Stomach (tissue), 8 donors: ENCODE measurements at regions not wholly inside any gene's neighbourhood (a gene's known extent, or its start where the extent isn't known, plus 50 kb on each side); places are given as distances from the start of the nearest gene placed in this dataset.
"Not testable (repeated sequence)": the region's sequence is repeated elsewhere in the genome, so short reads cannot be mapped to it uniquely, and the experiment has no call there.

Source experiments
- DNase-seq, 2 donors: peaks; one replicate each; pipeline versions ENCODE4 v3.0.0 to v3.0.0-alpha.2; 2013 to 2019
- H3K27ac ChIP-seq, 5 donors: fragments of 200-600 bp in 4 of 5; sonication (generic) in 4 of 5; one replicate each; pipeline ENCODE4 v1.5.1; 2013 to 2019; ENCODE audit warnings: mild to moderate bottlenecking in 1 of 5, moderate library complexity in 1 of 5
- H3K27me3 ChIP-seq, 3 donors: fragments of 200-600 bp; sonication (generic); one replicate each; pipeline ENCODE4 v1.5.1; 2017 to 2019; ENCODE audit warnings: mixed run types in 1 of 3
- H3K36me3 ChIP-seq, 4 donors: fragments of 200-600 bp; sonication (generic); 1 replicate in 3 of 4; 2 replicates in 1 of 4; pipeline ENCODE4 v1.5.1; 2016 to 2019
- H3K4me1 ChIP-seq, 4 donors: fragments of 200-600 bp; sonication (generic); one replicate each; pipeline ENCODE4 v1.5.1; 2016 to 2019
- H3K4me3 ChIP-seq, 4 donors: fragments of 200-600 bp; sonication (generic) in 3 of 4; one replicate each; pipeline ENCODE4 v1.5.1; 2016 to 2019; ENCODE audit warnings: mild to moderate bottlenecking in 1 of 4
- H3K9me3 ChIP-seq, 4 donors: fragments of 200-600 bp; sonication (generic); one replicate each; pipeline ENCODE4 v1.5.1; 2016 to 2019
- CTCF ChIP-seq, 7 experiments: fragments of 450-650 bp in 4 of 7; fragments of 200-600 bp in 3 of 7; sonication (generic) in 3 of 7; IDR thresholded peaks; one replicate each; pipeline ENCODE4 v1.5.1; 2016 to 2019; ENCODE audit warnings: antibody characterized with exemption in 7 of 7, control low read depth in 2 of 7, mild to moderate bottlenecking in 1 of 7
- EP300 ChIP-seq: sonication (generic); formaldehyde crosslinking; IDR thresholded peaks from one replicate; pipeline ENCODE4 v1.6.1; 2017; ENCODE audit warnings: antibody characterized with exemption
- POLR2A ChIP-seq, 4 donors: fragments of 450-650 bp; IDR thresholded peaks; one replicate each; pipeline ENCODE4 v1.6.1; 2016; ENCODE audit warnings: antibody characterized with exemption in 4 of 4, control low read depth in 2 of 4, mild to moderate bottlenecking in 1 of 4, moderate library complexity in 1 of 4
- POLR2AphosphoS5 ChIP-seq, 3 donors: sonication (generic); formaldehyde crosslinking; IDR thresholded peaks; one replicate each; pipeline ENCODE4 v1.6.1; 2016; ENCODE audit warnings: antibody characterized with exemption in 3 of 3
- WGBS, 5 donors: extraction: QIAGEN DNeasy Blood & Tissue Kit in 3 of 5; methylation state at CpG; one replicate each; pipeline versions ENCODE4 v1.1.5 to v1.1.7; 2013 to 2018; 5-methylcytosine and 5-hydroxymethylcytosine counted together
- intact Hi-C: fragments of 100-400 bp; cut with DNase I; formaldehyde crosslinking; loops from one replicate; pipeline ENCODE4 v1.15.1; 2023; ENCODE audit warnings: low total_unique reads
- donor health status: healthy with polysubstance abuse.
- donor health status: Bipolar disorder and iron deficiency.
- donor health status: healthy.

- intact Hi-C loops = no loop called here
- TF ChIP-seq EP300 = no peak
- Histone ChIP-seq H3K4me1 (no peaks in the 10 kb centered on the region), H3K4me3 (no peak overlapping the region), H3K36me3 (no peaks in the 10 kb centered on the region), H3K9me3 (no peaks in the 10 kb centered on the region), H3K27ac (no peak overlapping the region), H3K27me3 (no peaks in the 10 kb centered on the region)
- no peak for DNase-seq
- 57 to 73% (median 65%) methylated on average over 9 to 15 of the region's 15 CpGs for WGBS, 5 donors
Observed at GRCh38 chrX:10676235-10676957, 56.0 kb upstream of the MID1 start.

- Histone ChIP-seq H3K9me3 (no peaks in the 10 kb centered on the region), H3K27ac (no peak overlapping the region), H3K27me3 (no peaks in the 10 kb centered on the region), H3K36me3 (no peaks in the 10 kb centered on the region), H3K4me3 (no peak overlapping the region), H3K4me1 (no peaks in the 10 kb centered on the region)
- intact Hi-C loops = no loop called here
- TF ChIP-seq POLR2A (IDR thresholded peaks at IDR 0.05) = no peak
- no peak for TF ChIP-seq EP300
- TF ChIP-seq POLR2AphosphoS5 (IDR thresholded peaks at IDR 0.05) = no peak
- TF ChIP-seq CTCF (IDR thresholded peaks at IDR 0.05) = no peak
- peak in 1 of 2 donors; percentile 14 for DNase-seq
- 55 to 76% (median 69%) methylated on average over 5 of the region's 5 CpGs for WGBS, 5 donors
Observed at GRCh38 chrX:10677490-10677889, 57.1 kb upstream of the MID1 start.

- Histone ChIP-seq H3K27me3 (no peaks in the 10 kb centered on the region), H3K4me1 (no peaks in the 10 kb centered on the region), H3K9me3 (no peaks in the 10 kb centered on the region), H3K36me3 (no peaks in the 10 kb centered on the region), H3K4me3 (no peak overlapping the region), H3K27ac (no peak overlapping the region)
- DNase-seq = no peak
- TF ChIP-seq POLR2A (IDR thresholded peaks at IDR 0.05) (no peak), POLR2AphosphoS5 (IDR thresholded peaks at IDR 0.05) (no peak), CTCF (IDR thresholded peaks at IDR 0.05) (no peak), EP300 (no peak)
- intact Hi-C loops = no loop called here
- 59 to 80% (median 78%) methylated on average over 5 of the region's 5 CpGs for WGBS, 5 donors
Observed at GRCh38 chrX:10679387-10679786, 59.0 kb upstream of the MID1 start.

- WGBS, 5 donors = 86 to 100% (median 93%) methylated on average over 1 to 4 of the region's 4 CpGs
Observed at GRCh38 chrX:10681167-10681566, 60.8 kb upstream of the MID1 start.

GRCh38 chrX:10683631-10684030 lies 63.2 kb upstream of the MID1 start:
- H3K36me3 ChIP-seq, H3K4me1 ChIP-seq, H3K4me3 ChIP-seq, H3K27ac ChIP-seq, intact Hi-C loops, H3K27me3 ChIP-seq, DNase-seq, H3K9me3 ChIP-seq: not testable (repeated sequence)
- WGBS, 5 donors = 78 to 93% (median 84%) methylated on average over 3 to 7 of the region's 7 CpGs

More at GRCh38 chrX:10681167-10681566, 60.8 kb upstream of the MID1 start:
- no peak for DNase-seq
- Histone ChIP-seq H3K27ac (no peak overlapping the region), H3K27me3 (no peaks in the 10 kb centered on the region), H3K36me3 (no peaks in the 10 kb centered on the region), H3K4me1 (no peaks in the 10 kb centered on the region), H3K4me3 (no peak overlapping the region), H3K9me3 (no peaks in the 10 kb centered on the region)
- intact Hi-C loops = no loop called here
- TF ChIP-seq POLR2A (IDR thresholded peaks at IDR 0.05) = no peak
- no peak for TF ChIP-seq EP300
- TF ChIP-seq POLR2AphosphoS5 (IDR thresholded peaks at IDR 0.05) = no peak
- TF ChIP-seq CTCF (IDR thresholded peaks at IDR 0.05) = no peak
